ENCODE measurements at regions not wholly inside any gene's neighbourhood (a gene's known extent, or its start where the extent isn't known, plus 50 kb on each side); places are given as distances from the start of the nearest gene placed in this dataset.
A peak's percentile ranks its signal among the peaks of the same experiment; 100 is the strongest.
"Not testable (repeated sequence)": the region's sequence is repeated elsewhere in the genome, so short reads cannot be mapped to it uniquely, and the experiment has no call there.

DNA sequence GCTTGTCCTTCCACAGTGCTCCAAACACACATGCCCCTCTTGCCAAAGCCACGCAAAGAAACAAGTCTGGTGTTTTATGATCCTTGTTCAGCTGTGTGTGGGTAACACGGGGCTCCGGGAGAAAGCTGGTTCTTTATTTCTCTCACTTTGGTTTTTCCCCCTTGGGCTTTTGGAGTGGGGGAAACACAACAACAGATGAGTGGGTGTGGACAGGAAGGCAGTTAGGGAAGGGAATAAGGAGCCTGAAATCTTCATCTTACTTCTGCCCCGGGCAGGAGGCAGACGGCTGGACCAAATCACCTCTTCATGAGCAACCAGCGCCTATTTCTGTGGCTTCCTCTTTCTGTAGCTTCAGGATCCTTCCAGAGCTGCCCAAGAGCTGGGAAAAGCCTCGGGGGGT, 218.5 kb downstream of the PHETA1 start:
- no peak for DNase-seq

GRCh38 chr12:111149299-111149698, 219.6 kb downstream of the PHETA1 start:
- no peak for DNase-seq

- no peak for DNase-seq
Measured at GRCh38 chr12:111148005-111148404, 220.9 kb downstream of the PHETA1 start.

DNA sequence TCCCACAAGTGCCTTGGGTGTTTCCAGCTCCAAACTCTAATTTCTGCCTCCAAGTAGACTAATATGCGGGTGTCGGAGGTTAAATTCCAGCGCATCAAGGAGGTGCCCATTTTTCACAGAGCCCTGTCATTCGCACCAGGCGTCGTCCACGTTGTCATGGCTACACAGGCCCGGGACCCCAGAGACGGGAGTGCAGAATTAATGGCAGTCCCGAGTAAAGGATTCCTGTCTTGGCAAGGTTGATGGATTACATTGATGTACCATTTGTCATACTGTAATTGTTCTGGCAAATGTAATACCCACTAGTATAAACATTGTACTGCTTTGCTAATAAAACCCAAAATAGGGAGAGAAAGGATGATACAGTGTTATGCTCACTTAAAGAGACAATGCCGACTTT, 222.9 kb upstream of the MYL2 start:
- no peak for DNase-seq

- no peak for DNase-seq
Measured at GRCh38 chr12:111141205-111141604, 220.8 kb upstream of the MYL2 start.

DNA sequence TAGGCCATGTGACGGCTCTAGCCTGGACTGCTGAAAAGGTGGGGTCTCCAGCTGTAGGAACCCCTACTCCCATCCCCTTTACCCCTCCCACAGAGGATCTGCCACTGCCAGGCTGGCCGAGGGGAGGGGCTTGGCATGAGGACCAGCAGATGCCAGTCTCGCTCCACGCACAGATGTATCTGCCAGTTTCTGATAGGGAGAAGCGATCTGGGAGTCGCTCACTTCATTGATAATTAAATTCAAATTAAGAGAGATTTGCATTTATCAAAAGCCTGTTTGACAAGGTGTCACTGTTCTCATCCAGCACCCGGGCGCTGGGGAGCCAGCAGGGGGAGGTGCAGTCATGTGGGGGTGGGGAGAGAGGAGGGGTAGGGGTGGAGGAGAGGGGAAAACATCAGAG, 217.6 kb upstream of the MYL2 start:
- DNase-seq = no peak

GRCh38 chr12:111135293-111135832, 215.0 kb upstream of the MYL2 start:
- DNase-seq = no peak

DNA sequence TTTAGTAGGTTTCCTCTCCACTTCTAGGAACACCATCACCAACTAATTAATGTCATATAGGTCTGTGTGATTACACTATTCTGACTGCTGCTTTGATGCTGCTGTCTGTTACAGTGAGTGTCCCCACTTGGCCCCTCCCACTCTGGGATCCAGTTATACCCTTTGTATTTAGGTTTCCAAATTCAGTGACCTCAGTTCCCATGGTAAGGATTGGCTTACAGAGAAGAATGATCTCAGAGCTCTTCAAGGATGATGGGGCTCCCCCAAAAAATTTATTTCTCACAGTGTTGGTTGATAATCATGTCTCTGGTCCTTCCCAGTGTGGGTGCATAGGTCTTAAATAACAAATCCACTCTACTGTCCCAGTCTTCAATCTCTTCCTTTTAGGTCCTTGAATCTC, 210.0 kb upstream of the MYL2 start:
- no peak for DNase-seq

GRCh38 chr12:111129149-111129767, 208.9 kb upstream of the MYL2 start:
- no peak for DNase-seq

- peak; percentile 7 to 20 for DNase-seq
Measured at GRCh38 chr12:111126331-111126730, 206.0 kb upstream of the MYL2 start.

- no peak for DNase-seq
Measured at GRCh38 chr12:111124183-111124582, 203.8 kb upstream of the MYL2 start.

DNA sequence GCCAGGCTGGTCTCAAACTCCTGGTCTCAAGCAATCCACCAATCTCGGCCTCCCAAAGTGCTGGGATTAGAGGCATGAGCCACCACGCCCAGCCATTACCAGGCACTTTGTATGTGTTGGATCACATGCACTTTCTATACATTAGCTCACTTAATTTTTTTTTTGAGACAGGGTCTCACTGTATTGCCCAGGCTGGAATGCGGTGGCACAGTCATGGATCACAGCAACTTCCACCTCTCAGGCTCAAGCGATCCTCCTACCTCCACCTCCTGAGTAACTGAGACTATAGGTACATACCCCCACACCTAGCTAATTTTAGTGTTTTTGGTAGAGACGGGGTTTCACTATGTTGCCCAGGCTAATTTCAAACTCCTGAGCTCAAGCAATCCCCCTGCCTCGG, 203.0 kb upstream of the MYL2 start:
- no peak for DNase-seq

DNA sequence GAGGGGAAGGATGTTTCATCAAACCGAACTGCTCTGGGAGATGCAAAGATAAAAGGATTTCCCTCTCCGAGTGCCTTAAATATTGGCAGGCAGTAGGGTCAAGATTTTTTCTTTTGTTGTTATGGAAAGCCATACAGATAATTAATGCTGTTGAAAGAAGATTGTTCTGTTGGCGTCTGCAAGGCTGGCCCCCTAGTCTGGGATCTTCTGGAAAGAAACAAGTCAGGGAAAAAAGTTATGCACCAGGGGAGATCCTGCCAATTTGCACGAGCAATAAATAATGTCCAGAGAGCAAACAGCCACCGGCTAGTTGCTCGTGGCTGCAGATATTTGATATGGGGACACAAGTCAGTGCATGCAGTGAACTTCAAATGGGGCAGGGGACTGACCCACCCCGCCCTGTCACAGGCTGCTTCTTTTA, 202.1 kb upstream of the MYL2 start:
- DNase-seq = no peak

- no peak for DNase-seq
Measured at GRCh38 chr12:111121840-111122239, 201.5 kb upstream of the MYL2 start.

DNA sequence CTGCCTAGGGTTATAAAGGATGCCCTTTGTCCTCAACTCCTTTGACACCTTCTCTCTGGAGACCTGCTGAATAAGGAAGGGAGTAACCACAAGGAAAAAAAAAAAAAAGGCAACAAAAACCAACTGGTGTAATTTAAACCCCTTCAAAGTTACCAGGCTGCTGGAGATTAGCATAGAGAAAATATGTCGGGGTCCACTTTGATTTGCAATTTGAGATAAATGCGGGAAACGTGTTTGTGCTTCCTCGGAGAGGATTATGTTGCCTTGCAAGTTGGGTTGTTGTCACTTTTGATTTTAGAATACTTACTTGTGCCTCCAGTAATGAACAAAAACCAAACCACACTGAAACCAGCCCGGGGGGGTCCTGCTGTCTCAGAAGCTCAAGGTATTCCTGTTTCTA, 200.2 kb upstream of the MYL2 start:
- DNase-seq = no peak

- no peak for DNase-seq
Measured at GRCh38 chr12:111117017-111117416, 196.6 kb upstream of the MYL2 start.

GRCh38 chr12:111113313-111113712, 192.9 kb upstream of the MYL2 start:
- DNase-seq = not testable (repeated sequence)

DNA sequence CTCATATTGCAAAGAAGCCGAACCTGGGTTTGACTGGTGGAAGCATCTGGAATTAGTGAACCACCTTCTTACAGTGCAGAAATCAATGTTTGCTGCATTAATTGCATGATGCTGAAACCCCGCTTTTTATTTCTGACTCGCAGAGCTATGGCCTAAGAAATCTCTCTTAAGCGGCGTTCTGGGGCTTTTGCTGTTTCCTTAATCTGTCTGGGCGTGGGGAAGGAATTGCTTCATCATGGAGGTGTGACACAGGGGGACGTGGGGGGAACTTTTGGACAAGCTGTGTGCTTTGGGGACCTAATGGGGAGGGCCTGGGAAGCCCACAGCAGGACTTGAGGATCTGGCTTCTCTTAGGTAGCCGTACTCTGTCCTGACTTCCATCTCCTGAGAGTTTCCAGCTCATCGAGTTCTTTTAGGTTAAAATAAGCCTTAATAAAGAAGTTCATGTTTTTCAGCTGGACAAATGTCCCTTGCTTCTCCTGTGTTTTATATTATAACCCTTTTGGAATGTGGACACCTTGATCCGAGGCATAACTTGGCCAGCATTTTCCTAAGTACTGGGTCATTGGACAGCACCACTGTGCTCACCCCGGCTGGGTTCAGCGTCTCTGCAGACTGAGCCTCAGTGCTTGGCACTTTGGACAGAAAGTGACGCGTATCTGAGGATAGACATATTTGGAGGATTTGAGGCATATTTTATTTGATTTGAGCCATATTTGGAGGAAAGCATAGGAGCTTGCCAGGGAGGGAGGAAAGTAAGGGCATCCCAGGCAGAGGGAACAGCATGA, 192.1 kb upstream of the MYL2 start:
- DNase-seq = no peak

DNA sequence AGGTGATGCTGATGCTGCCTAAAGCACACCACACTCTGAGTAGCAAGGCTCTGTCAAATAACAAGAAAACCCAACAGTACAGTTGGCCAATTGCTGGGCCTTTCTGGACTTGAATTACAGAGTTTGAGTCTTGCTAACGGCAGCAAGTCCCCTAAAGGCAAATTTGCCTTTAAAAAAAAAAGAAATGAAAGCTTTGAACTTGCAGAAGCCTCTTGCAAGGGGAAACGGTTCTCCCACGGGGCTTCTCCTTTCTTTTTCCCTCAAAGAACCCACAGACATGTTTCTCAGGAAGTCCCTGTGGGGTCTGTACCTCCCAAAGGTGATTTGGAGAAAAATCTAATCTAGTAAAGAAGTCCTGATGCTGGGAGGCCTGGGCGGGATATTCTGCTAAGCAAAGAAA, 191.3 kb upstream of the MYL2 start:
- peak in 1 of 2 donors; percentile 7 for DNase-seq

- DNase-seq = no peak
Measured at GRCh38 chr12:111110556-111110955, 190.2 kb upstream of the MYL2 start.

DNA sequence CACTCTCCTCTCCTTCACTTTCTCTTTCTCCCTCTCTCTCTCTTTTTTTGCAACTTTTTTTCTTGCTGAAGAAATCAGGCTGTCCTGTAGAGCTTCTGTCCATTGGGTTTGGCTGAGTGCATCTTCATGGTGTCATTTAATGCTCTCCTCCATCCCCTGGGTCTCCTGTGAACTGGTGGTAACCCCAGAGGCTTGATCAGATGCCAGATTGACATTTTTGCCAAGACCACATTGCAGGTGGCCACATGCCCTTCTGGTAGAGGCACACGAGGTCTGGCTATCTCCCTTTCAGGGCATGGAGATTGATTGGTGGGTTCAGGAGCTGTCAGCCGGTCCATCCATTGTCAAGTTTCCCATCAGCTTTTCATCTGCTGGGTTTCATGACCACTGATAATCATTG, 188.3 kb upstream of the MYL2 start:
- DNase-seq = no peak

GRCh38 chr12:111107392-111108178, 187.2 kb upstream of the MYL2 start:
- no peak for DNase-seq

- DNase-seq = no peak
Measured at GRCh38 chr12:111105294-111105693, 184.9 kb upstream of the MYL2 start.

DNA sequence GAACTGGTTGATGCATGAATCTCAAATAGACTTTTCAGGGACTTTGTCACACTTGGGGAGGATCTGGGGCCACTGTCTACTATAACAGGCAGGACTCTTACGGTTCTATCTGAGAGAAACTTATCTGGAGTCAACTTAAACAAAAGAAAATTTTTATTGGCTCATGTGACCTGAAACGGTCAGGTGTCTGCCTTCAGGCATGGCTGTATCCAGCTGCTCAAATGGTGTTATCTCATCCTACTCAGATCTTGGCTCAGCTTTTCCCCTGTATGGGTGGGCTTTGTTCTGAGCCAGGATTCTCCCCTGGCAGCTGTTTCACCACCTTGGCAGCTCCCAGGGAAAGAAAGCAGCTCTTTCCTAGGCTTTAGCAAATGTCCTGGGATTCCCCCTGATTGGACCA, 183.2 kb upstream of the MYL2 start:
- DNase-seq = no peak
